ENCODE measurements at regions not wholly inside any gene's neighbourhood (a gene's known extent, or its start where the extent isn't known, plus 50 kb on each side); places are given as distances from the start of the nearest gene placed in this dataset.

DNA sequence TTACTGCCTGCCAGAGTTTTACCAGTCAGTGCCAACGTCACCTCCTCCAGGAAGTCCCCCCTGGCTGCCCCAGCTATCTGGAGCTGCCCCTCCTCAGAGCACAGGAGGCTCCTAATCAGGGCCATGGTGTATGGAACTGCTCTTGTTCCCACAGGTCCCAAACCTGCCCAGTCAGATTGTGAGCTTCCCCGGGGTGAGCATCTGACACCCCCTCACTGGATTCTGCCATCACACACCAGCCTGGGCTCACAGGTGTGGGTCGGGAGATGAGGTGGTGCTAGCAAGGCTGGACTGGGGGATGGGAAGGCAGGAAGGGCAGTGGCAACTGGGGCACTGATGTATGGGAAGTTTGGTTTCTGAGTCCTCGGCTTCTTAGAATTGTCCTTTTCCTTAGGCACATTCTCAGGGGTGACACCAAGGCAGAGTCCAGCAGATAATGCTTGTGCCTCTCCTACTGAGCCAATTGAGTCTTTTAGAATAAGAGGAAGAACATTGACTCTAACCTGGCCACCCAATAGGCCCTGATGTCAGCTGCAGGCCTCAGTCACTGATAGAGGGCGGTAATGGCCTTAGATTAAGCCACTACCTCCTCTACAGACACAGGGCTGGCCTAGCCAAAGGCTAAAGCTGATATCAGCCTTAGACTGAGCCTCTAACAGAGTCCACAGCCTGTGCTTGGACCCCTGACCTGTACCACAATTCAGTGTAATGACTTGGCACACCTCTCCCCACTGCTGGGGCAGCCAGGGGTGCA, 107.9 kb downstream of the WSCD1 start:
- in situ Hi-C loops (cut with MboI; ENCODE audit: low sequenced_read_pairs, unreplicated experiment): no loop called here
- DNase-seq (ENCODE audit: low spot score): no peak
- TF ChIP-seq, protein P1, sequence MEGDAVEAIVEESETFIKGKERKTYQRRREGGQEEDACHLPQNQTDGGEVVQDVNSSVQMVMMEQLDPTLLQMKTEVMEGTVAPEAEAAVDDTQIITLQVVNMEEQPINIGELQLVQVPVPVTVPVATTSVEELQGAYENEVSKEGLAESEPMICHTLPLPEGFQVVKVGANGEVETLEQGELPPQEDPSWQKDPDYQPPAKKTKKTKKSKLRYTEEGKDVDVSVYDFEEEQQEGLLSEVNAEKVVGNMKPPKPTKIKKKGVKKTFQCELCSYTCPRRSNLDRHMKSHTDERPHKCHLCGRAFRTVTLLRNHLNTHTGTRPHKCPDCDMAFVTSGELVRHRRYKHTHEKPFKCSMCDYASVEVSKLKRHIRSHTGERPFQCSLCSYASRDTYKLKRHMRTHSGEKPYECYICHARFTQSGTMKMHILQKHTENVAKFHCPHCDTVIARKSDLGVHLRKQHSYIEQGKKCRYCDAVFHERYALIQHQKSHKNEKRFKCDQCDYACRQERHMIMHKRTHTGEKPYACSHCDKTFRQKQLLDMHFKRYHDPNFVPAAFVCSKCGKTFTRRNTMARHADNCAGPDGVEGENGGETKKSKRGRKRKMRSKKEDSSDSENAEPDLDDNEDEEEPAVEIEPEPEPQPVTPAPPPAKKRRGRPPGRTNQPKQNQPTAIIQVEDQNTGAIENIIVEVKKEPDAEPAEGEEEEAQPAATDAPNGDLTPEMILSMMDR (IDR thresholded peaks at IDR 0.05; ENCODE audit: borderline replicate concordance, control extremely low read depth, extremely low read depth, insufficient read depth, missing control alignments): no peak
